H4 (cell line): ENCODE measurements at regions not wholly inside any gene's neighbourhood (a gene's known extent, or its start where the extent isn't known, plus 50 kb on each side); places are given as distances from the start of the nearest gene placed in this dataset.
"Not testable (repeated sequence)": the region's sequence is repeated elsewhere in the genome, so short reads cannot be mapped to it uniquely, and the experiment has no call there.

ENCODE experiments used
- DNase-seq: peaks from one replicate; pipeline ENCODE4 v3.0.0-alpha.2; 2015; ENCODE audit warnings: low spot score

GRCh38 chr16:29278097-29278871, 128.2 kb downstream of the NPIPB11 start:
- DNase-seq, result not testable (repeated sequence)

- not testable (repeated sequence) for DNase-seq
These were observed 130.1 kb downstream of the NPIPB11 start for GRCh38 chr16:29276446-29276845.

GRCh38 chr16:29274055-29275035, 132.2 kb downstream of the NPIPB11 start:
- DNase-seq, result not testable (repeated sequence)

GRCh38 chr16:29273298-29274054, 133.0 kb downstream of the NPIPB11 start:
- peak; percentile 31 for DNase-seq

GRCh38 chr16:29271721-29272675, 134.5 kb downstream of the NPIPB11 start:
- DNase-seq, result peak; percentile 25

- not testable (repeated sequence) for DNase-seq
These were observed 135.6 kb downstream of the NPIPB11 start for GRCh38 chr16:29270923-29271322.

- DNase-seq, result not testable (repeated sequence)
These were observed 136.5 kb downstream of the NPIPB11 start for GRCh38 chr16:29270033-29270432.

- peak; percentile 51 for DNase-seq
These were observed 137.2 kb downstream of the NPIPB11 start for GRCh38 chr16:29269192-29269811.

- DNase-seq, result peak; percentile 50
These were observed 137.7 kb downstream of the NPIPB11 start for GRCh38 chr16:29268785-29269191.

- not testable (repeated sequence) for DNase-seq
These were observed 138.2 kb downstream of the NPIPB11 start for GRCh38 chr16:29268348-29268747.

- not testable (repeated sequence) for DNase-seq
These were observed 138.6 kb downstream of the NPIPB11 start for GRCh38 chr16:29267891-29268290.

GRCh38 chr16:29267055-29267619, 139.4 kb downstream of the NPIPB11 start:
- DNase-seq, result not testable (repeated sequence)

- not testable (repeated sequence) for DNase-seq
These were observed 139.9 kb downstream of the NPIPB11 start for GRCh38 chr16:29266612-29267011.

- peak; percentile 92 for DNase-seq
These were observed 141.2 kb downstream of the NPIPB11 start for GRCh38 chr16:29265255-29265853.

- DNase-seq, result not testable (repeated sequence)
These were observed 142.3 kb downstream of the NPIPB11 start for GRCh38 chr16:29264080-29264837.

- DNase-seq, result not testable (repeated sequence)
These were observed 143.8 kb downstream of the NPIPB11 start for GRCh38 chr16:29262725-29263124.

GRCh38 chr16:29261427-29262248, 144.9 kb downstream of the NPIPB11 start:
- DNase-seq, result not testable (repeated sequence)
